Hematopoietic multipotent progenitor cell treated with erythropoietin and hydrocortisone succinate and interleukin-3 and kit ligand, for 8 days (in vitro differentiated cells): ENCODE measurements at regions not wholly inside any gene's neighbourhood (a gene's known extent, or its start where the extent isn't known, plus 50 kb on each side); places are given as distances from the start of the nearest gene placed in this dataset.

Source experiments
- DNase-seq: peaks from one replicate; pipeline ENCODE4 v3.0.0-alpha.2; 2015

GRCh38 chr1:86296305-86297205 lies 99.6 kb downstream of the ODF2L start:
- DNase-seq = peak; percentile 65

DNA sequence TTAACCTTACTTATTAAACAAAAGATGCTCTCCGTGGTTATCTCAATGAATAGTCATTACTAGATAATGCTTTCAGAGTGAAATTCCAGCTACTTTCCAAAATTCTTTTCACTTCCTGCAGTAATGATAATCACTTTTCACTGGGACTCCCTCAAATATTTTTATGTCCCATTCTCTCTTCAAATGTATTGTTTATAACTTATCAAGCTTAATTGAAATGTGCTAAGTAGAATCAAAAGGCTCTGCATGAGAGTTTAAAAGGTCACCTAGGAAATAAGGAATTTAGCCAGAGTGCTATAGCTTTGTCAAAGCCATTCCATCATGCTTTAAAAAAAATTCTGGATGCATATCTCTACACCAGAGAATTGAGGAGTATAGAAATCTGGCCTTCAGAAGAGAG lies 106.4 kb downstream of the ODF2L start:
- DNase-seq = no peak

GRCh38 chr1:86289161-86289560 lies 107.0 kb downstream of the ODF2L start:
- no peak for DNase-seq

DNA sequence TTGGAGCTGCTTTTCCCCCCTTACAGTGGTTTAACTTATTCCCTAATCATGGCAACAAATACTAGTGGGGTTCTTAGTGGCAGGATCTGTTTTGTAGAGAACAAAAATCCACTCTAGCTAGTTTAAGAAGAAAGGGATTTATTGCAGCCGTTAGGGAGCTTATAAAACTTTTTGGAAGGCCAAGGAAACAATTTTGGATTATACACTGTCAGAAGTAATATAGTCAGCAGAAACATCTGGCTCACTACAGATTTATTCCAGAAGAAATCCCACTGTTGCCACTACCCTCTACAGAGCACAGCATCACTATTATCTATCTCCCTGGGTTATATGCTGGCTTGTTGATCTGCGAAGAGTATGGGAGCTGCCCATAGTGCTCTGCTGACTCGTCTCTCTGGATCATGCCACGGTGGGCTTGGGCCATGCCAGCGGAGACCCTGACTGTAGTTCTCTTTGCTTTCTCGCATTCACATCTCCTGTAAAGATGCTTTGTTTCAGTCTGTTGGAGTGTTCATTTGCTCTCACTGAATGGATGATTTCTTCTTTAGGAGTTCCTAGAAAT lies 107.5 kb downstream of the ODF2L start:
- DNase-seq = no peak

- no peak for DNase-seq
These were observed 110.3 kb downstream of the ODF2L start for GRCh38 chr1:86285796-86286195.

GRCh38 chr1:86282611-86283010 lies 113.5 kb downstream of the ODF2L start:
- no peak for DNase-seq

DNA sequence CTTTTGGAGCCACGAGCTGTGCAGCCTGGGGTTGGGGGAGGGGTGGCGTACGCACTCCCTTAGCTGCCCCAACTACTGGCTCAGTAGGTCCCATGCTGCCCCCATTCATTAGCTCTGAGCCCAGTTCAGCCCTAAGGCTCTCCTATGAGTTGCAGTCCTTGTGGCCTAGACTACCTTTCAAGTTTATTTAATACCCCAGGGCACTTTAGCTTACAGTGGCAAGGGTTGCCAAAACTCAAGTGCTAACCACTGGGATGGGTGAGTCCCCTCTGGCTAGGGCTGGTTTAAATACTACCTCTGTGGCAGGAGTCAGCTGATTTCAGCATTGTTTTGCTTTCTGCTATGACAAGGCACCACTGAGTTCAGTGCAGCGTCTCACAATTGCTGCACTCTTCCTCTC lies 118.2 kb downstream of the ODF2L start:
- no peak for DNase-seq

GRCh38 chr1:86273066-86273465 lies 116.5 kb upstream of the COL24A1 start:
- DNase-seq = no peak

DNA sequence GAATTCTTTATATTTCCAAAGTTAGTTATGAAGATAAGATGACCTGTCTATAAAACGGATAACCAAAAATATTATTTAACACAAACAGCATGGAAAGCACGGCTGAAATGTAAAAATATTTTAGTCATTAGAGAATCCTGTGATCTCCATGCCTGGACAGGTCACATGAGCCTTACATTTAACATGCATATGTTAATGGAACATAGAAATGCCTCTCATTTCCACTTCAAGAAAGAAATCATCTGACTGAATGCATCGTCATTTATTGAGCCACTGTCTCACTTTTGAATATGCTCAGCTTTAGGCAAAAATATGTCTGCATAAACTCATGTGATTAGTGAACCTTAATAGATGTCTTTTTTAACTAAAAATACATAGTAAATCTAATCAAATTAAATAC lies 115.5 kb upstream of the COL24A1 start:
- no peak for DNase-seq

- DNase-seq = no peak
These were observed 114.5 kb upstream of the COL24A1 start for GRCh38 chr1:86271046-86271445.

DNA sequence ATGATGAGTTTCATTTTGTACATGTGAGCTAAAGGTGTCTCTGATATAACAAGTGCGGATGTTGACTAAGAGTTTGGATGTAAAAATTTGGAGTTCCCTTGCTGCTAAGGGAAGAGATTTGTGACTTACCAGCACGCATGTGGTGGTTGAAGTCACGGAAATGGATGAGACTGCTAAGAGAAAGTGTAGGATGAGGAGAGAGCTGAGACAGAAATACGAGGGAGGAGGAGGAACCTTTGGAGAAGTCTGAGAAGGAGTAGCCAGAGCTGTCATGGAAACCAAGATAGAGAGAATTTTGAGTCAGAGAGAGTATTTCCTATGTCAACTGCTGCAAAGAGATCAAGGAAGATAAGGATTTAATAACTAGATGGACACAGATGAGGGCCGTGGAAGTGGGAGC lies 106.5 kb upstream of the COL24A1 start:
- no peak for DNase-seq

GRCh38 chr1:86260476-86260875 lies 103.9 kb upstream of the COL24A1 start:
- DNase-seq = no peak

- peak; percentile 6 for DNase-seq
These were observed 102.8 kb upstream of the COL24A1 start for GRCh38 chr1:86259390-86259789.

- no peak for DNase-seq
These were observed 101.5 kb upstream of the COL24A1 start for GRCh38 chr1:86258101-86258500.

DNA sequence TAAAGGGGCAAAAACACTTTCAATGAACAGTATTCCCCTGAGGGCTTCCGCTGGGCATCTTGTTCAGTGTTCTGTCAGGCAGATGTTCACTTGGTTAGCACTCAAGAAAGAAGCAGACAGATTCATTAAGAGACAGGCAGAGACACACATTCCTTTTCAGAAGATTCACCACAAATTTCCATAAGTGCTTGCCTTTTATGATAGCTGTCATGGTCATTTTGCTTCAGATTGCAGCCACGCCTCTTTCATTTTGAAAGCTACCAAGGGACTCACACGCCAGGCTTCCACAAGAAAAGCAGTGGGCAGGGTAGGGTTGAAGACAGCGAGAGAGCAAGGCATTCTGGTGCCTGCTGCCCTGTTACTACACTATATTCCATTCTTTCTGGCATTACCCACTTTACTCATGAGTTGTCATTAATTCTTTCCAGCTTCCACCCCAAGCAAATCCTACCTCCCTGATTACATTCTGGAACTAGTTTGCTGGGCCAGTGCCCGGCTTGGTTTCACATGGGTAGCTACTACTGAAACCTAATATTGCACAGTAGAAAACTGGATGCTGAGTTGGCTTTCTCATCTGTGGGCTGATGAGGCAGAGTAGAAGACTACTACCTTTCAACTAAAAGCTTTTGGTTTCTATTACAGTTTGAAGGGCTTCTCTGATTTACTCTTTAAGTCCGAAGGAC lies 91.2 kb upstream of the COL24A1 start:
- no peak for DNase-seq

GRCh38 chr1:86245566-86246190 lies 89.1 kb upstream of the COL24A1 start:
- no peak for DNase-seq

GRCh38 chr1:86239894-86240293 lies 83.3 kb upstream of the COL24A1 start:
- no peak for DNase-seq

DNA sequence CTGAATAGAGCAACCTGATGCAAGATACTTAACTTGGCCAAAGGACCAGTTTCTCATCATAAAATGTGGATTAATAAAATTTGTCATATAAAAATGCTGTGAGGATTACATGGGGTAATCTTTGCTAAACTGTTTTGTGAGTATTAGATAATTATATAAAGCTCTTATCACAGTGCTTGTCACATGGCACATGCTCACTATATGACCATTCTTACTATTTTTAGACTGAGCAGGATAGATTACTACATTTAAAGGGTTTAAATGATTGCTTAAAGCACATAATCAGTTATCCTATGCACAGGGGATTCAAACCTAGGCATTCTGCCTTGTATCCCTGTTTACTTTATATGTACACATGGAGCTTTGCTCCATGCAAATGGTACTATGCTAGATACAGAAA lies 82.9 kb upstream of the COL24A1 start:
- no peak for DNase-seq

DNA sequence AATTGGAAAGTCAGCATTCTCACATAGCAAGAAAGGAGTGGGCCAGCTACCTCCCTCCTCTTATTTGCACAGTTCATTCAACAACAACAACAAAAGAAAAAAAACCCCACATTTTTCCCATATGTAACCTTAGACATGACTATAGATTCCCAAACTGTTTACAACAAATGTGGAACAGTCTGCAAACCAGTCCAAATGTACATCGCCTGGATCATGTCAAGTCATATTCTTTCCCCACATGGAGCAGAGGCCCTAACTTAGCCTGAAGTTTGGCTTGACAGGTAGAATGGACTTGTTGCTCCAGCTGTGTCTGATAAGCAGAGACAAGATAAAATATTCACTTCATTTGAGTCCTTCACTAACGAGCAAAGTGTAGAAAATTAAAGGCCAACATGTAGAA lies 81.7 kb upstream of the COL24A1 start:
- no peak for DNase-seq

DNA sequence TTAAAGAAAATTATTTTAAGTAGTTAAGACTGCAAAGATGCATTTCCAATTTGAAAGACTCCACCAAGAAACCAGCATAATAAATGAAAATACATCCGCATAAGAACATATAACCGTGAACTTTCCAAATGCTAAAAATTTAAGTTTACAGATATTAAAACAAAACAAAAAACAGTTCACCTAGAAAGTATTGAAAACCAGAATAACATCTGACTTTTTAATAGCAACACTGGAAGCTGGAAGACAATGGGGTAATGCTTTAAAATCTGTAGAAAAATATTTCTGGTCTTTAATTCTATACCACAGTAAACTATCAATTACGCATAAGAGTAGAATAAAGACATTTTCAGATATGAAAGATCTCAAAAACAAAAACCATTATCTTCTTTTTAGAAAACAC lies 79.3 kb upstream of the COL24A1 start:
- no peak for DNase-seq

- no peak for DNase-seq
These were observed 76.8 kb upstream of the COL24A1 start for GRCh38 chr1:86233403-86233802.

- peak; percentile 33 for DNase-seq
These were observed 74.5 kb upstream of the COL24A1 start for GRCh38 chr1:86231076-86231475.

- no peak for DNase-seq
These were observed 72.9 kb upstream of the COL24A1 start for GRCh38 chr1:86229405-86229975.
